ENCODE measurements at regions not wholly inside any gene's neighbourhood (a gene's known extent, or its start where the extent isn't known, plus 50 kb on each side); places are given as distances from the start of the nearest gene placed in this dataset.

DNA sequence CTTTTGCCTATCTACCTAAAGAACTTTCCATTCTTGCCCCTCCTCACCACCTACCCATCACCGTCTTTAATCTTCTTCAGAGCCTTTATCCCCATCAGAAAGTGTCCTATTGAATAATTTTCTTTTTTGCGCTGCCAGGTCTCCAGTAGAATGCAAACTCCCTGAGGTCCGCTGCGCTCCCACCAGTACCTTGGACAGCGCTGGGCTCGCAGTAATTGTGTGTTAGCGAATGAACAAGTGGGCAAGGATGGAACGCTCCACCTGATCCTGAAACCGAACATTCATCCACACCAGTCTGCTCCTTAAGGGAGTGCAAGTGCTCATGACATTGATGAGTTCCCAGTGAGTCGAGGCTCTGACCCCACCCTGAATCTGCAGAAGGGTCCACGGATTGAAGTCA lies 391.2 kb downstream of the CDH26 start:
- FAIRE-seq = no peak
- DNase-seq (ENCODE audit: low read depth in 1 of 2, low spot score in 2 of 2) = no peak
- Histone ChIP-seq H2AFZ (ENCODE audit: low read length) (no peak overlapping the region), H3K4me3 (ENCODE audit: extremely low read depth in 1 of 4, insufficient read depth in 2 of 4, low read depth in 3 of 4, low read length in 4 of 4) (no peak overlapping the region), H2BK12ac (ENCODE audit: low read depth, low read length) (no peak overlapping the region), H4K8ac (ENCODE audit: extremely low read depth, insufficient read depth, low read length) (no peak overlapping the region), H3K4ac (replicated peaks; ENCODE audit: insufficient read length, low read depth, low read length) (no peak overlapping the region), H2AK5ac (ENCODE audit: low read depth, low read length) (no peak overlapping the region), H3K23me2 (ENCODE audit: low read depth, low read length) (no peaks in the 10 kb centered on the region), H3K14ac (ENCODE audit: insufficient read length) (no peak overlapping the region), H3K23ac (ENCODE audit: insufficient read length) (no peak overlapping the region), H3K4me2 (ENCODE audit: insufficient read depth in 1 of 2, low read depth in 2 of 2, low read length in 2 of 2) (no peak overlapping the region), H3K27me3 (replicated peaks in 1 of 4; ENCODE audit: control insufficient read depth in 3 of 4, extremely low read depth in 1 of 4, insufficient read depth in 3 of 4, low read length in 3 of 4) (no peaks in the 10 kb centered on the region; a peak in 1 of 7 replicates), H3K79me2 (ENCODE audit: control insufficient read depth in 1 of 2, insufficient read depth in 2 of 2, low read length in 2 of 2) (no peaks in the 10 kb centered on the region), H3K4me1 (replicated peaks in 1 of 4; ENCODE audit: control insufficient read depth in 3 of 4, insufficient read depth in 4 of 4, low read length in 3 of 4) (no peaks in the 10 kb centered on the region), H2BK120ac (replicated peaks; ENCODE audit: low read depth, low read length) (no peak overlapping the region), H4K20me1 (replicated peaks in 1 of 2; ENCODE audit: control insufficient read depth in 1 of 2, insufficient read depth in 2 of 2, low read length in 2 of 2) (no peaks in the 10 kb centered on the region), H3K36me3 (ENCODE audit: control insufficient read depth in 2 of 4, insufficient read depth in 4 of 4, low read length in 3 of 4) (no peaks in the 10 kb centered on the region), H2BK15ac (ENCODE audit: low read length) (no peak overlapping the region), H3K9me3 (ENCODE audit: insufficient read depth in 2 of 2, low read depth in 1 of 2, low read length in 1 of 2) (peaks cover 11 to 31% of the 10 kb centered on the region in 2 experiments; a peak in 2 of 4 replicates), H2BK20ac (ENCODE audit: low read length) (no peak overlapping the region), H2BK5ac (ENCODE audit: low read depth, low read length) (no peak overlapping the region), H4K91ac (replicated peaks; ENCODE audit: insufficient read length, low read length) (no peak overlapping the region), H3K27ac (ENCODE audit: low read depth, low read length) (no peak overlapping the region), H3K18ac (ENCODE audit: extremely low read depth, low read length) (no peak overlapping the region), H4K5ac (ENCODE audit: insufficient read length, low read depth, low read length) (no peak overlapping the region), H3K79me1 (ENCODE audit: low read depth, low read length) (no peaks in the 10 kb centered on the region), H3K56ac (replicated peaks; ENCODE audit: insufficient read length, low read depth, low read length) (no peak overlapping the region), H3K9ac (replicated peaks in 1 of 4; ENCODE audit: extremely low read depth in 1 of 4, low read depth in 3 of 4, low read length in 3 of 4) (no peak overlapping the region)
- ChIA-PET POLR2A (ENCODE audit: partially characterized antibody) (no interaction called here), CTCF (ENCODE audit: partially characterized antibody) (no interaction called here)
- WGBS, 2 experiments (ENCODE audit: extremely low coverage in 1 of 2, insufficient coverage in 1 of 2, insufficient read length in 1 of 2, insufficient replicate concordance in 2 of 2, low coverage in 1 of 2, low lambda C conversion rate in 2 of 2, missing lambda C conversion rate in 1 of 2) = 92% methylated on average over 11 of the region's 11 CpGs; no CpG with 5 or more reads in 1 of the 2 experiments
- no peak for TF ChIP-seq ATF3 (IDR thresholded peaks at IDR 0.05; ENCODE audit: insufficient read depth, low read depth, low read length)
- no peak for TF ChIP-seq CHD2 (IDR thresholded peaks at IDR 0.05; ENCODE audit: low read length)
- no peak for TF ChIP-seq BRCA1 (IDR thresholded peaks at IDR 0.05; ENCODE audit: low read depth, low read length)
- TF ChIP-seq JUND (IDR thresholded peaks at IDR 0.05; ENCODE audit: low read length) = no peak
- no peak for TF ChIP-seq GTF2F1 (IDR thresholded peaks at IDR 0.05; ENCODE audit: borderline replicate concordance, low read depth, low read length)
- no peak for TF ChIP-seq CTCF (IDR thresholded peaks at IDR 0.05; ENCODE audit: control extremely low read depth in 1 of 3, insufficient read depth in 1 of 3, low read depth in 1 of 3, low read length in 3 of 3)
- TF ChIP-seq KDM1A (IDR thresholded peaks at IDR 0.05; ENCODE audit: borderline replicate concordance, low read length) = no peak
- TF ChIP-seq ASH2L (IDR thresholded peaks at IDR 0.05; ENCODE audit: low read length) = no peak
- TF ChIP-seq POU5F1 (IDR thresholded peaks at IDR 0.05; ENCODE audit: low read depth, low read length) = no peak
- TF ChIP-seq BACH1 (IDR thresholded peaks at IDR 0.05; ENCODE audit: low read length) = no peak
- TF ChIP-seq, protein P1, sequence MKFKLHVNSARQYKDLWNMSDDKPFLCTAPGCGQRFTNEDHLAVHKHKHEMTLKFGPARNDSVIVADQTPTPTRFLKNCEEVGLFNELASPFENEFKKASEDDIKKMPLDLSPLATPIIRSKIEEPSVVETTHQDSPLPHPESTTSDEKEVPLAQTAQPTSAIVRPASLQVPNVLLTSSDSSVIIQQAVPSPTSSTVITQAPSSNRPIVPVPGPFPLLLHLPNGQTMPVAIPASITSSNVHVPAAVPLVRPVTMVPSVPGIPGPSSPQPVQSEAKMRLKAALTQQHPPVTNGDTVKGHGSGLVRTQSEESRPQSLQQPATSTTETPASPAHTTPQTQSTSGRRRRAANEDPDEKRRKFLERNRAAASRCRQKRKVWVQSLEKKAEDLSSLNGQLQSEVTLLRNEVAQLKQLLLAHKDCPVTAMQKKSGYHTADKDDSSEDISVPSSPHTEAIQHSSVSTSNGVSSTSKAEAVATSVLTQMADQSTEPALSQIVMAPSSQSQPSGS (IDR thresholded peaks at IDR 0.05; ENCODE audit: low read length) = no peak

Measured in H1 (cell line).